ENCODE measurements at regions not wholly inside any gene's neighbourhood (a gene's known extent, or its start where the extent isn't known, plus 50 kb on each side); places are given as distances from the start of the nearest gene placed in this dataset.
"Not testable (repeated sequence)": the region's sequence is repeated elsewhere in the genome, so short reads cannot be mapped to it uniquely, and the experiment has no call there.

DNA sequence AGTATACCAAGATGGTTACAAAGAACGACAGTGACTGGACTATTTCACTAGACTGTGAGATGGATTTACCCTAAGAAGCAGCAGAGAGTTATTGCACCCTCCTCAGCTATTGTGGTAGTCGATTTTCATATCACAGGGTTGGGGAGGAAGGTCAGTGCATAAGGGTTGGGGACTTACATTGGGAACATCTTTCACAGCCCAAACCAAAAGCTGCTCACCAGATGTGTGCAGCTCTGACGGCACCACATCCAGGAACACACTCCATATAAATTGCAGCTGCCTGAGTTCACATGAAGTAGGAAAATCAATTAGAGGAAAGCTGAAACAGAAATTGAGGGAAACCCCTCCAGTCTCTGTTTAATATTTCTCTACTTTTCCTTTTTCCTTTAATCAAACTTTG, 470.5 kb upstream of the NRSN1 start:
- no peak for DNase-seq (ENCODE audit: low read depth, low spot score)

- DNase-seq (ENCODE audit: low read depth, low spot score): peak; percentile 10
Measured at GRCh38 chr6:23656255-23657194, 469.5 kb upstream of the NRSN1 start.

DNA sequence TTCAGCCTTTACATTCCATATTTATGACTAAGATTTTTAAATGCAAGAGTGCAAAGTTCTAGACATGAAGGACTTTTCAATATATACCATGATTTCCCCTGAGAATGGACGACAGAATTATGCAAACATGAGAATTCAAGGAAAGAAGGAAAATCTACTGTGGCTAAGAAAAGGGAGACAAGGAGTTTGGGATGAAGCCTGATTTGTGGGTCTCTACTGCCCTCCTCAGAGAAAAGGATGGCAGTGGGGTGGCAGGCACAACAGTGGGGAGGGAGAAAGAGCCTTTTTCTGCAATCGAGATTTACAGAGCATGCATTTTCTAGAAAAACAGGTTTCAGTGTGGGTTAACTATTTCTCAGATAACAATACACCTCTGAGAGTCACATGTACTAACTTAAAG, 466.9 kb upstream of the NRSN1 start:
- DNase-seq (ENCODE audit: low read depth, low spot score): peak; percentile 32

DNA sequence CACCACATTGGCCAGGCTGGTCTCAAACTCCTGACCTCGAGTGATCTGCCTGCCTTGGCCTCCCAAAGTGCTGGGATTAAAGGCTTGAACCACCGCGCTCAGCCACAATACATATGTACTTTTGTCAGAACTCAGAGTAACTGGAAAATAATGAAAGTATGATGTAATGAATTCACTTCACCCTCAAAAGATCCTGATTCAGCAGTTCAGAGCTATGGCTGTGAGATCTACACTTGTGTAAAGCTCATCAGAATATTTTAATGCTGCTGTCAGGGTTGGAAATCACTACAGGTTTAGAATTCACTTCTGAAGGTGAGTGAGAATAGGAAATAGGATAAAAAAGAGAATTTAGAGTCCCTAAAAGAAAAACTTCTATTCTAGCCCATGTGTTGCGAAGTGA, 464.5 kb upstream of the NRSN1 start:
- no peak for DNase-seq (ENCODE audit: low read depth, low spot score)

GRCh38 chr6:23663096-23663495, 462.9 kb upstream of the NRSN1 start:
- no peak for DNase-seq (ENCODE audit: low read depth, low spot score)

DNA sequence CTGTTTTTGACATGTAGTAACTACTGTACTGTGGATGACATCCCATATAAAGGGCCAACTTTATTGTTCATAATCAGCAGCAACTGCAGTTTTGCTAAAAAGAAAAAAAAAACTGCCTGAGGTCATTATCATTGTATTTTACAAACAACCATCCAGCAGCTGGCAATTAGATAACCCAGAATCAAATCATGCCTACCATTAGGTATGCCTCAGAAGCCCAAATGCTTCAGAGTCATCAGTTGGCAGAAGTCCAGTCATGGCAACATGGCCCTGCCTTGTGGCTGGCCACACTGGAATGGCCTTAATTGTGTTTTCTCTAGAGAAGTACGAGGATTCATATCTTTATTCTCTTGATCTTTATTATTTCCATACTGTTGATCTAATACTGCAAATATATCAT, 462.4 kb upstream of the NRSN1 start:
- no peak for DNase-seq (ENCODE audit: low read depth, low spot score)

GRCh38 chr6:23665911-23666310, 460.1 kb upstream of the NRSN1 start:
- not testable (repeated sequence) for DNase-seq (ENCODE audit: low read depth, low spot score)

DNA sequence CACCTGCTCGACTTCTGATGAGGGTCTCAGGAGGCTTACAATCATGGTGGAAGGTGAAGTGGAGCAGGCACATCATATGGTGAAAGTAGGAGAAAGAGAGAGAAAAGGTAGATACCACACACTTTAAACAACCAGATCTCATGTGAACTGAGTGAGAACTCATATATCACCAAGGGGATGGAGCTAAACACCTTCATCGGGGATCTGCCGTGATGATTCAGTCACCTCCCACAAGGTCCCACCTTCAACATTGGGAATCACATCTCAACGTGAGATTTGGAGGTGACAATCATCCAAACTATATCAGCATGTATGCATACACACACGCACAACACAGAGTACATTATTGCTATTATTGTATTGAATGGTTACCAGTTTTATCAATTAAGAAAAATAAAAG, 453.3 kb upstream of the NRSN1 start:
- no peak for DNase-seq (ENCODE audit: low read depth, low spot score)

DNA sequence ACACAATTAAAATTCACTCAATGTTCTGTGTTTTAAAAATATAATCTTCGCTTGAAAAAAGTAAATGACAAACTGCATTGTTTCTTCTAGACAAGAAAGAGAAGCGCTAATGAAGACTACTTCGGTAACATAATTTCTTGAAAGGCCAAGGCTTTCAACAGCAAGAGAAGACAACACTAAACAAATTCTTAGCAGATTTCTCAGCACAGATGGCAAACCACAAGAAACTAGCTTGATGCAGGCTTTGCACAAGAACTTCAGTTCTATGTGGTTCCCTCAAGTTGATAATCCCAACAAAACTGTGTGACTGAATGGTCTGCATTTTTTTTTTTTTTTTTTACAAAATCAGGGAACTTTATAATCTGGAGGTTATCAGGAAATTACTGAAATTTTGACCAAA, 447.4 kb upstream of the NRSN1 start:
- no peak for DNase-seq (ENCODE audit: low read depth, low spot score)

GRCh38 chr6:23681743-23682142, 444.3 kb upstream of the NRSN1 start:
- DNase-seq (ENCODE audit: low read depth, low spot score): no peak

DNA sequence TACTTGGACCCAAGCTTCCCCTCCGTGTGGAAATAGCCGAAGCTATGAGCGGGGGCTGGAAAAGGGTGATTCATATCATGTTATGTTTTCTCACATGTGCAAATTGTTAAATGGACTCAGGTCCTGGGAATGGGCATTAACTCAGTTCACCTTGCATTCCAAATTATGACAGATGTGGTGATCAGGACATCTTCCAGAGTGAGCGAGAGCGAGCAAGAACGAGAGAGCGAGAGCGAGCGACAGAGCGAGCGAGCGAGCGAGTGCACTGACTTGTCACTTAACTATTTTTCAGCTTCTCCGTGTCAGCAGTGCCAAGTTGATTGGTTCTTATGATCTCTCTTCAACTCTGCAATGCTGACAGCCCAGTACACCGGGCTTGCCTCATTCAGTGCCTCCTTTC, 437.4 kb upstream of the NRSN1 start:
- no peak for DNase-seq (ENCODE audit: low read depth, low spot score)

GRCh38 chr6:23690453-23691049, 435.5 kb upstream of the NRSN1 start:
- DNase-seq (ENCODE audit: low read depth, low spot score): no peak

DNA sequence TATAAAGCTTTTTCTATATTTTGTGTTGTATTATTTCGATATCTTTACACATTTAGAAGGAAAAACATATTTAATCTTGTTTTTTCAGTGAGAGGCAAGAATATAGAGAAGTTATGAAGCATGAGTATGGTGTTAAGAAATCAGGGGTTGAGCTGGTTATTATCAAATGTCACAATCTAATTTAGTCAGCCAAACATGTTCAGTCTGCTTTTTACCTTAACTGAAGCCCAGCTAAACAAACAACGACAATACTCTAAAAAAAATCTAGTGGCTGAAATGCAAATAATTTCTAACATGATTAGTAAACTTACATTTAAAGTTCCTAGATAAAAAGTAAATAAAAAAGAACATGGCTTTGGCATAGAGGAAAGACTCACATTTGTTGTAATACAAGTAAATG, 433.8 kb upstream of the NRSN1 start:
- DNase-seq (ENCODE audit: low read depth, low spot score): no peak

DNA sequence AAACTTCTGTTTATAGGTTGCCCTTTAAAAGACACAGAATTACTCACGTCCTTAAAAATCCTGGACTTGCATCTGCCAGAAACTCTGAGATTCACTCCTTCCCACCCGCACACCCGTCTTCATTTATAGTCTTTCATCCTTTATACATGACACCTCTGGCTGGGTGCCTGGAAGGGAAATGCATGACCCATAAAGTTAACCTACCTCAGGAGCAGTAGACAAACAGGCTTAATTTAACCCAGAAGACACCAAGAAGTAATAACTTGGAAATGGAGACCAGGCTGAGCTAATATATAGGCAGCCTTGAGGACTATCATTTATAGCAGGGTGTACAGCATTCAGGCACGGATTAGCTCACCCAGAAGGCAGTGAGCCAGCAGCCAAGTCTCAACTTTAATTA, 429.0 kb upstream of the NRSN1 start:
- DNase-seq (ENCODE audit: low read depth, low spot score): no peak

DNA sequence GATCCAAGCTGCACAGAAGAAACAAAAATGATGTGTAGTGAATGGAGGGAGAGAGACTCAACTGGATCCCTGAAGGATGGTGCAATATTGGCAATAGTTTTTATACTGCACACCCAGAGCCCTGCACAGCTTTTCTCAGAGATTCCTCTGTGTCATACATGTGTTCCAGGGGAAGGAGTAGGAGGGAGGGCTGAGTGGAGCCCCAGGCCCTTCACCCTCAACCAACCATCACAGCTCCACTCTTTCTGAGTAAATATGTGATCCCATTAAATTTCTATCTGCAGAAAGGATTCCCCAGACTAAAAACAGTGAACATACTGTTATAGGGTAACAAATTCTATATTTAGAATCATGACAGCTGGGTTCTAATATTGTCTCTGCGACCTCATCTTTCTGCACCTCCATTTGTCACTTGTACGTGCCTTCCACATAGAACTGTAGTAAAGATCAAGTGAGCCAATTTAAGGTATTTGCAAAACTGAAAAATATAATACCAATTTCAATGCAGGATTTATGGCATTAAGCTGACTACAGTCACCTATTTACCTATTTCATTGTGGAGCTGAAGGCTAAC, 421.4 kb upstream of the NRSN1 start:
- no peak for DNase-seq (ENCODE audit: low read depth, low spot score)

DNA sequence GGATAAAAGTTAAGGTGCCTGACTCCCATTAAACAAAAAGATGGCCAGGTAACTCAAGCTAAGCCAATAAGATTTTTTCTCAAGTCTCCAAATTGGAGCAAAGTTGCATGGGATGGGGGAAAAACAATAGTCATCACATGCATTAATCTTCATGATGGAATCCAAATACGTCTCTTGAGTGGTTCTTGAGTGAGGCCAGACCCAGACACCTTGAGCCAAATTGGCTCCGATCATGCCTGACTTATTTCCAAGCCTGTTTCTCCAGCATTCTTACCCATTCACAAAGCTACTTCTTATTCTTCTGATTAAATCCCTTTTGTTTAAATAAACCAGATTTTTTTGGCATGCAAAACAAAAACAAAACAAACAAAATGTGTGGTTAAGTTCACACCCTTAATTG, 420.3 kb upstream of the NRSN1 start:
- no peak for DNase-seq (ENCODE audit: low read depth, low spot score)

GRCh38 chr6:23712756-23713155, 413.3 kb upstream of the NRSN1 start:
- DNase-seq (ENCODE audit: low read depth, low spot score): no peak

GRCh38 chr6:23713211-23713610, 412.8 kb upstream of the NRSN1 start:
- no peak for DNase-seq (ENCODE audit: low read depth, low spot score)

DNA sequence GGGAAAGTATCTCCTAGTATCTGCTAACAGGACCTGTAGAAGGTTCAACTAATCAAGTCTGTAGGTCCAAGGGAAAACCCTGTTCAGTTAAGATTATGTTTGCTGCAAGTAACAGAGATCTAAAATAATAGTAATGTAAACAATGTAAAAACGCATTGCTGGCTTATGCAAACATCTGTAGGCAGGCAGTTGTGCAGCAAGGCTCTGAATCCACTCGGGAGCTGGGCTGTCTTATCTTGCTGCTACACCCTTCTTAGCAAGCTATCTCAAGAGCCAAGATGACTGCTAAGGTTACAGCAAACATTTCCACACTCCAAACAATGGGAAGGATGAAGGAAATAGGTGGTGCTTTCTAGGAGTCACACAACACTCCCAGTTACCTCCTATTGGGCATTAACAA, 397.3 kb upstream of the NRSN1 start:
- no peak for DNase-seq (ENCODE audit: low read depth, low spot score)

- no peak for DNase-seq (ENCODE audit: low read depth, low spot score)
Measured at GRCh38 chr6:23731609-23732008, 394.4 kb upstream of the NRSN1 start.

GRCh38 chr6:23732521-23732920, 393.5 kb upstream of the NRSN1 start:
- DNase-seq (ENCODE audit: low read depth, low spot score): no peak

DNA sequence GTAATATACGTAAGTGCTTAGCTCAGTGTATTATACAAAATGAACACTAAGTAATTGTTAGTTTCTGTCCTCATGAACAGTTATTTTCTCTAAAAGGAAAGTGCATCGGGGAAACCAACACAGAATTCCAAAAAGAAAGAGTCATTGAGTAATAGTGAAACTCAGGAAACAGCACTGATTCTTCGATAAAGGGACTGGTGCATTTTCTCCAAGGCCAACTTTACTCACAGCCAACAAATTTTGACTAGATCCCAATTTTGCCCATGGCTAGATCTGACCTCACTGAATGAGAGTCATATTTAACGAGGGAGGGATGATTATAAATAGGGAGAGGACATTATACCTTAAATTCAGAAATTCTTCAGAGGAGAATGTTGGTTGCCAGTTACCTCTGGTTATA, 390.9 kb upstream of the NRSN1 start:
- no peak for DNase-seq (ENCODE audit: low read depth, low spot score)

DNA sequence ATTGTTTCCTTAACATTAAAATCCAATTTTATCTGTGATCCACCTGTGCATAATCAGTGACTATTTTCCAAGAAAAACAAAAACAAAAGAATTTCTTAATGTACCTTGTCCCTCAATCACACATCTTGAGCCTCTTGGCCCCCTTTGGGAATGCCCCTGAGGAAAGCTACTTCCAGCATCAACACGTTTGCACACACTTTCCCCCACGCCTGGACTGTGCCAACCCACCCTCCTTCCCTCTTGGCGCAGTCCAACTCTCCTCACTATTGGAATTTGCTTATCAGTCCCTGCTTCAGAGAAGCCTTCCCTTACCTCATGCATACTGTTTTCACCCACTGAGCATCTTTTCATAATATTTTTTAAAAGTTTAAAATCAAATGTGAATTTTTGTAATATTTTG, 389.4 kb upstream of the NRSN1 start:
- no peak for DNase-seq (ENCODE audit: low read depth, low spot score)

Data from ELF-1 (cell line).